HG03432 (cell line): ENCODE measurements at regions not wholly inside any gene's neighbourhood (a gene's known extent, or its start where the extent isn't known, plus 50 kb on each side); places are given as distances from the start of the nearest gene placed in this dataset.
A peak's percentile ranks its signal among the peaks of the same experiment; 100 is the strongest.

Experiments used
- ATAC-seq: cut with Tn5 transposase; IDR thresholded peaks from one replicate; pipeline ENCODE4 v1.9.1; 2021; ENCODE audit warnings: mild to moderate bottlenecking, moderate library complexity; ENCODE audit not compliant: unreplicated experiment

DNA sequence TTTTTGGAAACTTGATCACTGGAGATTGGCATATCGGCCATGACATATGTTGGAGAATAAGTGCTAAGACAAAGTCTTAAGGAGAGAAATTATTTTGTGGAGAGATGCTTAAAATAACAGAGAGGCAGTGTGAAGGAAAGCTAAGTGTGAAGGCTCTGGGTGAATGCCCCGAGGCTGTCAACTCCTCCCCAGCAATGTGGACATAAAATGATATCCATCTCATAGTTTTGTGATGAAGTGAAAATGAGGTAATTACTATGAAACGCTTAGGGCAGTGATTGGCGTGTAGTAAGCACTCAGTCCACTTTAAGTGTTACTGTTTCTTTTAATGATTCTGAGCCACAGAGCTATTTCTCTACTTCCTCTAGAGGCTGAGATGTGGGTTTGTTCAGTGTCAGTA lies 195.8 kb upstream of the KLF12 start:
- no peak for ATAC-seq

DNA sequence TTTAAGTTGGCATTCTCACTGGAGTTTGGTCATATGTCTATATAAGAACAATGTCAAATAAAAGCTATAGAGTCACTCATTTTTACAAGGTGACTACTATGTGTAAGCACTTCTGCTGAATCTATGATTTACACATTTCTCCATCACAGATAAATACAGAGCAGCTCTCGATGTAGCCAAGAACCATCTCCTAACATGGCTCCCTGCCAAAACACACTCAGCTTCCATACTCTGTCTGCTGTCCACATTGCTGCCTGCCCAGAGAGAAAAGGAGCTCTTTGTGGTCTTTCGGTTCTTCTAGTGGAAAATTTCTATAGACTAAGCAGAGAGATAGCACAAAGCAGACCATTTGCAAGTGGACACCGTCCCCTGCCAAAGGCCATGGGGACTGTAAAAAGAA lies 190.9 kb upstream of the KLF12 start:
- ATAC-seq = no peak

DNA sequence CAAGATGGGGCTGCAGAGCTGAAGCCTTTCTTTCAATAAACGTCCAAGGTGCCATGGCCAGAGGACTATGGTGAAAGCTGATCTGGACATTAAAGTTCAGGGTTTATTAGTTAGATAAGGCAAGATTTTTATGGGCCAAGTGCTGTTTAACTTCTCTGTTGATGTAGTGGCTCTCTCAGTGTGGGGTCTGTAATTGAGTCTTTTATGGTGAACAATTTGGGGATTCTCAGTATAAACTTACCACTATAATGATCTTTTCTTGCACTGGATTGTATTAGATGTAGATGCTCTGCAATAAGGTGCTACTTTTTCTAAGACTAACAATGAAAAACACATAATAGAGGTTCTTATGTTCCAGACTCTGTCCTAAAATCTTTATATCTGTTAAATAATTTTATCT lies 190.1 kb upstream of the KLF12 start:
- ATAC-seq = no peak

DNA sequence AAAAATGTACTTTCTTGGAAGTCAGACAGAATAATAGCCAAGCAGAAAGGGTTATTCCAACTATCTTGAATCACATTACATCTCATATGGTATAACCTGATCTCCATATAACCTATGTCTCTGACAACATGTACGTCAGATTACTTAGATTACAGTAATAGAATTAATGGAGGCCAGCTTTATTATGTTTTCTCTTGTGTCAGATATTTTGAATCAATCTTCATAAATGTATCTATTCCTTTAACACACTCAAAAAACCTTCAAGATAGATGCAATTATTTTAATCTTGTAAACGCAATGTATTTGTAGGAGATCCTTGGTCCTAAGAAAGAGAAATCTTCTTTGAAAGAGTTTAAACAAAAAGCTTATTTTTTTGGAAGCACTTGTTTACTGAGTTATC lies 188.4 kb upstream of the KLF12 start:
- no peak for ATAC-seq

DNA sequence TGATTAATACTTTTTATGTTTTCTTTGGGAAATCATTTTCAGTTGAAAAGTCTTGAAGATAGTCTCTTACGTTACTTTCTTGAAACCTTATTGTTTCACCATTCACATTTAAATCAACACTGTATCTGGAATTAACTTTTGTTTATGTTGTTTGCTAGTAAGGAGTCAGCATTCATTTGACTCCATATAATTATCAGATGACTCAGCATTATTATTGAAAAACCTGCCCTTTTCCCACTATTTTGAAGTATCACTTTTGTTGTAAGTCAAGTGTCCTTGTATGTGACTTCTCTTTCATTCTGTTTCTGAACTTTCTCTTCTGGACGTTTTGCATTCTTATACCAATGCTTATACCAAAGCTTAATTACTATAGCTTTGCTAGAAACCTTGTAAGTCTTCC lies 186.1 kb upstream of the KLF12 start:
- no peak for ATAC-seq

DNA sequence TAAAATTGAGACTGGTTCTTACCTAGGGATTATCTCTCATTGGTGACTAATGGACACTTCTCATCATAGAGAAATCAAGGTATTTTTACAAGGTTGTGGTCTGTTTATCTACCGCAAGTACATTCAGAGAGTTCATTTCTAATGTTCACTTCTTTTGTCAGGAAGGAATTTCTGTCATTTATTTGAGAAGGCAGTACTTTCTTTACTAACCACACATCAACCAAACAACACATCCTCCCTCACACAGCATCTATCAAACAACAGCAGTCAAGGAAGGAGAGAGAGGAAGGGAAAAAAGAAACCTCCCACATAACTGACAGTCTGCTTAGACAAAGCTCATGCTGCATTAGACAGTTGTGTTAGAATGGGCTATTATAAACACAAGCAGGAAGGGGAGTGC lies 182.3 kb upstream of the KLF12 start:
- no peak for ATAC-seq

DNA sequence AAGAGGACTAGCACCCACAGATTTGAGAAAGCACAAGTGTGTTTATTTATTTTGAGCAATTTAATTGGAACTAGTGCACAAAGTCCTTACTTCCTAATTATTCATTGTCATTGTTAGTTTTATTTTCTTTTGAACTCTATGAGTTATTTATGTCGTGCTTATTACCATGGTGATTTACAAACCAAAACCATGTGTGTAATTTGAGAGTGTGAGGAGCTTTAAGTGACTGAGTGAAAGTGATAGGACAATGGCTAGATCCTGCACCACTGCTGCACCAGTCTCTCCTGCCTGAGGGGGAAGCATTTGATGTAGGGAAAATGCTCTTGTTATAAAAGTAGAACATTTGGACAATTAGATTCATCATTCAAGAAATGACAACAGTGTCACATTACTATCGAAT lies 172.3 kb upstream of the KLF12 start:
- no peak for ATAC-seq

DNA sequence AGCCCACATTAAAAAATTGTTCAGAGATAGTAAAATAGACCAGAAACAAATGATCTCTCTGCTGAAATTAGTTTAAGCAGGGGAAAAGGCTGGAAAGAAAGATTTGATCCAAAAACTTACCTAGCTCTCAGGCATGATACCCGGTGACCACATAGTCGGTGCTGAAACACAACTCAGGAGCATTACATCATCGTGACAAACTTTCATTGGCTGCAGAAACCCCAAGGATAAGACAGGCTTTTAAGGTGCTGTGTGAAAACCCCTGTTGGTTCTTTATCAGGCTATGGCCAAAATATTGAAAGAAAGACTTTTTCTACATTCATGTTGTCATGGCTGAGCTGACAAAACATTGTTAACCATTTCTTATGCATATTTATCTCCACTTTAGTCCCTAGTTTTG lies 171.7 kb upstream of the KLF12 start:
- no peak for ATAC-seq

DNA sequence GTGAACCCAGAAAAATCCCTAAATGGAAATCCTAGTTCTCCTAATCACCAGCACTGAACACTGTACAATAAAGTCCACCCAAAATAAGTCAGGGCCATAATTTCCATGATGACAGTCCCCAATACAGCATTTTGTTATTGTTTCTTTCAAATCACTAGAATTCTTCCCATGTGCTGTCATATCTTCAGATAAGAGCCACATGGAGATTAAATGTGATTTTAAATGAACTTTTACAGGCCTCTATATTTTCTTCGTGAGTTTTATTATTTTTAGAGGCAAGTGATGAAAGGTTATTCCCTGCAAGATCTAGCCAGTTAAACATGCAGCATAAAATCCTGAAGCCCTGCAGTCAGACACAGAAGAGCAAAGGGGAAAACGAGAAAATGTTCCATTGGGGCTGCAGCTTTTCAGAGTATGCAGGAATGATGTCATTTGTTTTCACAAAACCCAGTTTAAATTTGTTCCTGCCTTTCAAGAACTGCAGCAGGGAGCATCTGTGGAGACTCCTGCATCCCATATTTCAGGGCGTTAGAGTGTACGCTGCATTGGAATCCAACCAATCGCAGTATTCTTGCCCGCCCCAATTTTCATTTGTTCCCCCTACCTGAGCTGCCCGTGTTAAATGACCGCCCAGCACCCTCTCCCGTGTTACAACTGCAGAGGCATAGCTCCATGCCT lies 167.2 kb upstream of the KLF12 start:
- no peak for ATAC-seq

DNA sequence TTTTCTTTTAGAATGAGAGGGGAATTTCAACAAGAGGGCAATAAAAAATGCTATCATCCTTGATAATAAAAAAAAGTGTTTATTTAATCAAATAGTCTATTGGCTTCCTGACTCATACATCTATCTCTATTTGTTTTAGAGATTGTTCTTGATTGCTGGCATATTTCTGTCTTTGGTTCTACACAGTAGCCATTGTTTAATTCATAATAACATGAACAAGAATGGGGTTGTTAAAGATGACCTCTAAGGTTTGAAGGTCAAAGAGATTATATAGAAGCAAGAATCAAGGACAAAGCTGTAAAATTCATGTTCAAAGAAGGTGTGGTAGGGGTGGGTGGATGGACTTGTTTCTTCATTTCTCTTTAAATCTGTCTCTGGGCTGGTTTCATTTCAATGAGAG lies 166.0 kb upstream of the KLF12 start:
- no peak for ATAC-seq

DNA sequence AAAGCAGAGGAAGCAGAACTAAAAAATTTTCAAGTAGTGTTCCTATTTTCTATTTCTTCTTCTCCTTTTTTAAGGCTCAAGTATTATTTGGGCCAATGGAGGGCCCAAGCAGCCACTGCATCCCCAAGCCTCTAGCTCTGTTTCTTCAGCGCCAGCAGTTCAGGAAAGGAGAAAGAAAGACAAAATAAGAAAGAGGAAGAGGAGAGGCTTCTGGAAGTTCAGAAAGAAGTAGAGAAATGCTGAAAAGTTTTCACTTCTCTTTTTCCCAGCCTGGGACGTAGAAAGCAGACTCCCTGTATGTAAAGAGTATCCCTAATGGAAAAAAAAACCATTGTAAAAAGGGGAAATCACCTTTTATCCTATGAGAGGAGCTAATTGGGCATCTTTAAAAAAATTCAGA lies 165.5 kb upstream of the KLF12 start:
- ATAC-seq = no peak

DNA sequence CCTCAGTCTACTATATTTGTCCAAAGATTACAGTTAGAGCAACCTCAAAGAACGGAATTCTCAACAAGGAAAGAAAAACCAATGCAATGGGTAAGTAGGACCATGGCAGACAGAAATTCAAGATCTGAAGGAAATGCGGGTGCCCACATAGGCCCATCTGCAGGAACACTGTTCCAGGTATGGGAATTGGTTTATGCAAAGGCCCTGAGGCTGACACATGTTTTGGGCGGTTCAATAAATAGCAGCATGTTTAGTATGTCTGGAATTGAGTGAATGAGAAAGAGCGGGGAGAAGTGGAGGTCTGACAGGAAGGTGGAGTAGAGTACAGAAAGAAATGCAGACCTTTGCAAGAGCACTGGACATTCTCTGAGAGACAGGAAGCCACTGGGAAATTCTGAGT lies 164.7 kb upstream of the KLF12 start:
- no peak for ATAC-seq

DNA sequence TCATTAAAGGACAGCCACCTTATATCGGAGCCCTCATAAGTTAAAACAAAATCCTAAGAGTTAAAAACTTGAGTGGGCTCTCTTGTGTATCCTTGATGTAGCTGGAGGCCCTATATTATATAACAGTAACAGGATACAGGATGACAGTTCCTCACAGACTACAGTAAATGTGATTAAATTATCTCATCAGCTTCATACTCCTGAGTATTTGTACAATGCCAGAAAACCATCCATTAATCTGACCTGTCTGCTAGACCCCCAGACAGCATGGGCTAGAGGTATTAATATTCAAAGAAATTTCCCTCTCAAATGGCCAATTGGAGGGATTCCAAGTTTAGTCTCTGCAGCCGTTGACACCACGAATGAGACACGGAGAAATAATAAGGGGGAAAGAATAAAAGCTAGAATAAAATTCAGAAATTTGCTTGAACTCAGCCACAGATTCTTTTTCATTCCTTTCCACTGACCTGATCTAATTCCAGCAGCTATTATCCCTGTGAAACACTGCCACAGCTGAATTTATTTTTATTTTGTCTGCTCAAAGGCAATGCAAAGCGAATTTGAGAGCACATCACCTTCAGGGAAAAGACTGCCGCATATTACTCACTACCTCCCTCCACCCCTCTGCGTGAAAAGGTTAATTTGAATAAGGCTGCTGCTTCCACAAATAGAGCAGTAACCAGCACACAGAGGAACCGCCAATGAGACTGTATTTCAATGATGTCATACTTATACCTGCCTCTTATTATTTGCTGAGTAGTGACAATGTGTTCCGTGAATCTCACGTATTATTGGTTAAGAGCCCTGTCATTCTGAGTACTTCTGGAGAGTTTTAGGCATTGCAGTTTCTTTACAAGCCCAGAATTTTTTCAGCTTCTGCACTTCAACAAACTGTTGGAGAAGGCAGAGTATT lies 155.9 kb upstream of the KLF12 start:
- peak; percentile 76 for ATAC-seq

DNA sequence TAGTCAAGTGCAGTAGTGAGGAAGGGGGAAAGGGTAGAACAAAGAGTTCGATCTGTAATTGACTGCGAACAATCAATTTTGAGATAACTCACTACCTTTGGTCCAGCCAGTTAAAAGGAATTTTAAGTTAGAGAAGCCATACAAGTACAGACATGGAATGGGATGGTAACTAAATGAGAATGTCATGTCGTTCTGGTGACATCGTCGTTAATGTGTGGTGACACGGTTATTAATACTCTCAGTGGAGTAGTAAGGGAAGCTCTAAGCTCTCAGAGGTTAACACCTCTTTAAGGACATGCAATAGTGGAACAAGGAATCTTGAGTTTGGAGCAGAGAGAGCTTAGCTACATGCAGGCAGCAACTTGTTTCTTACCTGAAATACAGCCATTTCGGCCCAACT lies 154.9 kb upstream of the KLF12 start:
- ATAC-seq = no peak

DNA sequence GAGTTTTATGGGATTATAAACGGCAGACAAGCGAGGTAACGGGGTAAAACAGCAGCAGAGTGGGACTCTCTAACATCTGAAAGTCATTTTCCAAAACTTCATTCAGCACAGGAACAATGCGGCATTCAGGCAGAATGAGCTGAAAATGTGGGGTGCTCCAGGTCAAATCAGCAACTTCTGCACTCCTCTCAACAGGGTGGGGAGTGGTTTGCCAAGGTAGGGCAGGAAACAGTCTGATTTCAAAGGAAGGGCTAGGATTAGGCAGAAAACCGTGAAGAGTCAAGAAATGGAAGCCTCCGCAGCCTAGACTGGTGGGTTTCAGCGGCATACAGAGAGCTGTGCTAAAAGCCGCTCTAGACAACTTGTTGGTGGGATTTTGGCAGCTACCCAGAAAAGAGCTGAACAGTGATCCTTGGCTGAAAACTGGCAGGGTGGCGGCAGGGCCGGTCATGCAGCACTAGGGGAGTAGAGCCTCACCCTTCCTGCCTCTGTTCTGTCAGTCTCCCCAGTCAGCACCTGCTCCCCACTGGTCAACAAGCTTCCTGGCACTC lies 154.2 kb upstream of the KLF12 start:
- no peak for ATAC-seq

DNA sequence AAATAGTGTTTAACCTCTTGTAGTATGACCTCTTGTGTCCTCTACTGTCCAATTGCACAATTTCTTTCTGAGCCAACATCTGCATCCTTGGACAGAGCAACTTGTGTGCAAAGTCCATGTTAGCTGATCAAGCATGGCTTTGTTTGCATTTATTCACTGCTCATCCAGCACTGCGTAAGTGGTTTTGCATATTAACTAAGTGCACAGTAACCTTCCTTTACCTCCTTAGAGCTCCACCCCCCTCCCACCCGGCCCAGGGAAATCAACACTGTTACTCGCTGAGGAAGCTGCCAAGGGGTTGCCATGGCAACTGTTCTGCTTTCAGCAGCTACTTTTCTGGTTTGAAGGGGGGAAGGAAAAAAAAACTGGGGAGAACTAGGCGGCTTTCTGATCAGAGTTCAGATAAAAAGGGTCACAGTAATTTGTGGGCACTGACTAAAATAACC lies 153.5 kb upstream of the KLF12 start:
- ATAC-seq = peak; percentile 50

DNA sequence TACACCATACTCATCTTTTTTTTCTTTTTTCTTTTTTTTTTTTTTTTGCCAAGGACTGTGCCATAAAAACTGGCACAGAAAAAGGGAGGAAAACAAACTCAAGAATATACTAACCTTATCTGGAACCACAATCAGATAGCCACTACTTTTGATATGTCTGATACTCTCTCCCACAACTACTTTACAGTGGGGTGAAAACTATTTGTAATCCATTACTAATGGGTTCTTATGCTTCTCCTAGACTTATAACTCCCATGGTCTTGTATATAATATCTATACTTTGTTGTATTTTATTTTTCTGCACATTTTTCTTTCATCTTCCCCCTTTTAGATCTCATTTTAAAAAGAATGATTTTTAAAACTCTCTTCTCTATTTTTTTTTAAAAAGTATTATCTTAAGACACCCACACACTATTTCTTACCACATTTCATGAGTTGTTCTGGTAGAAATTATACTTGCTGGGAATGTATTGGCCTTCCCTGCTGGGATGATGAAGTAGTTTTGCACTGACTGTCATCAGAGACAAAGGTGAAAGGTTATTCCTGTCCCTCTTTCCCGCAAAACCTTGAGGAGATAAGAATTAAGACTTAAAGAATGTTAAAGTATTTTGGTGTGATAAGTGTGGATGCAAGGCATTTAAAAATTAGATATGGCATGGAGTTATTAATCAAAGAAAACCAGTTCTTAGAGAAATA lies 146.7 kb upstream of the KLF12 start:
- ATAC-seq = no peak

DNA sequence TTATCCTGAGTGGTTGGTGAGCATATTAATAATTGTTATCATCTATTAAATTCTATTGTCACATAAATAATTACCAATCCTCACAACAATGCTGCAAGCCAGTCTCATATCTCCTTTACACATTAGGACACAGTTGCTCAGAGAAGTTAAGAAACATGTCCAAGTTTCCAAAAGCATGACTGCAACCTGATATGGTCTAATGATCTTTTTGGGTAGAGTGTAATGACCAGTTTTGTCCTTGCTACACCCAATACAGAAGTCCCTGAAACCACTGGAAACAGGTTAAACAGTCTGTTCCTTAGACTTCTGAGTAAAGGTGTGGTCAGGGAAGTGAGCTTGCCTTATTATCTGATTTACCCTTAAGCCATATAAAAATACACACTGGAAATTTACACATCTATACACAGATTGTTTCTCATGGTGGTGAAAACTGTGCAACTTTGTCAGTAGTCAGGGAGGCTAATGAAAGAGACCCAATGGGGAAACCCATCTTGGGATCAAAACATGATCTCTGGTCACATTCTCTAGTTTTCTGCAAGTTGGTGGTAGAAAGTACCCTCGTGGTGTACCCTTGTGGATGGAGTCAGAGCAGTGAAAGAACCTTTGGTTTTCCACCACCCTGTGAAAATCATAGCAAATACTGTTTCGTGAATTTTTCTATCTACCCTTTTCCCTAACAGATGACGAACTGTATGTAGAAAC lies 146.0 kb upstream of the KLF12 start:
- ATAC-seq = no peak

DNA sequence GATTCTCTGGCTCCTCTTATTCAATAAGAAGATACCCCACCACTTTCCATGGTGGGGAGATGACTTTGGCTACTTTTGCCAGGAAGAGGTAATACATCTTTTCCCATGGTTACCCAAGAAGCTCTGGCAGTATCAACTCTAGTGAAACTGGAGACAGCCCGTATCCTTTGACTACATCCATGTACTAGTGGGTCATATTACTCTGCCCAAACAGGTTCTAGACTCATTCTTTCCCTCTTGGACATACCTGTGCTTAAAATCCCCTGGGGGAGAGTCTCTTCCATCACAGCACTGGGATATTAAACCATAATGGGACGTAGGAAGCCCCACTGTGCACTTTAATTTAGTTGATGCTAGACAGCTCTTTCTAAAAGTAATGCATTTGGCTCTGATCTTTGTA lies 144.7 kb upstream of the KLF12 start:
- ATAC-seq = no peak

DNA sequence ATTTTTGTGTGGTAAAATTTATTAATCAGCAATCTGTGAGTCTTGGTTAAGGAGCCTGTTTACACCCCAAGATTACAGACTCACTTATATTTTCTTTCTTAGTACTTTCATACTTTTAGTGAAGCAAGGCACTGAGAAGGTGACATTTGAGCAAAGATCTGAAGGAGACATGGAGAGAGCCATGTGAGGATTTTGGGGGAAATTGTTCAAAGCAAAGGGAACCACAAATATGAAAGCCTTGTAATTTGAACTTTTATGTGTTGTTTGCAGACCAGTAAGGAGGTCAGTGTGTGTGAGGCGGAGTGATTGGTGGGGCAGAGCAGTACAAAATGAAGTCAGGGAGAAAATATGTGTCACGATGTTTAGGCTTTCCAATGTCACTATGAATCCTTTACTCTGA lies 140.7 kb upstream of the KLF12 start:
- ATAC-seq = no peak

DNA sequence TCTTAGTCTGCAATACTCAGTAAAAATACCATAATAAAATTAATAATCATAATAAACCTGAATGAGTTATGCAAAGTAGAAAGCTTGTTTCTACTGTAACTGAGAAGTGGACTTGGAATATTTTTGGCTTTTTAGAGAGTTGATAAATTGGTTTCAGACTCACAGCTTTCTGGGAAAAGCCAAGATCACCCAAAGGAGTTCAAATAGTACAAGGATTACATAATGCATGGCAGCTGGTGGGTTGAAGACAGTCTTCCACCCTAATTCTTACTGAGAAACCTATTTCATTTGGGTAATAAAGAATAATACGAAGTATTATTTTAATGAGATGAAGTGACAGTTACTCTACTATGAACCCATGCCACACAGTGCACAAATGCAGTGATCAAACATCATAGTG lies 139.4 kb upstream of the KLF12 start:
- ATAC-seq = no peak
